ENCODE measurements at regions not wholly inside any gene's neighbourhood (a gene's known extent, or its start where the extent isn't known, plus 50 kb on each side); places are given as distances from the start of the nearest gene placed in this dataset.

DNA sequence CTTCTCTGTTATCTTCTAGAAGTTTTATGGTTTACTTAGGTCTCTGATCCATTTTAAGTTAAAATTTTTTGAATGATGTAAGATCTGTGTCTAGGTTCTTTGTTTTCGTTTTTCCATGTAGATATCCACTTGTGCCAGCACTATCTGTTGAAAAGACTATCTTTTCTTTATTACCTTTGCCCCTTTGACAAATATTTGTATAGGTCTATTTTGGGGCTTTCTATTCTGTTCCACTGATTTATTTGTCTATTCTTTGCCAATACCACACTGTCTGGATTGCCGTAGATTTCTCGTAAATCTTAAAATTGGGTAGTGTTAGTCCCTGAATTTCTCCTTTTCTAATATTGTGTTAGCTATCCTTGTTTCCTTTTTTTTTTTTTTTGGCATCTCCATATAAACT lies 71.4 kb upstream of the PDSS1 start:
- H2AK5ac ChIP-seq (ENCODE audit: low read depth, low read length): no peak overlapping the region
- in situ Hi-C loops (cut with MboI; ENCODE audit: low sequenced_read_pairs) (loop anchor here (5.0 kb wide), 1 partner anchor 691 kb away; no protein-coding TSS in a partner anchor), intact Hi-C loops (cut with micrococcal nuclease) (no loop called here), dilution Hi-C loops (cut with HindIII; ENCODE audit: low sequenced_read_pairs, unreplicated experiment) (no loop called here)
- no peak overlapping the region for H3K4ac ChIP-seq (ENCODE audit: low read depth, low read length)
- H3K4me3 ChIP-seq (ENCODE audit: insufficient read depth, low read depth, low read length): no peak overlapping the region
- no peaks in the 10 kb centered on the region for H3K79me1 ChIP-seq (ENCODE audit: low read depth in 1 of 2, low read length in 2 of 2)
- no peak overlapping the region for H4K91ac ChIP-seq (ENCODE audit: insufficient read depth, low read depth, low read length)
- H3K56ac ChIP-seq (ENCODE audit: extremely low read depth, insufficient read depth, low read length): no peak overlapping the region
- H3K27me3 ChIP-seq (ENCODE audit: control insufficient read depth, insufficient read depth, low read length): no peaks in the 10 kb centered on the region; the same call in 1 of the 2 replicates
- H3K9ac ChIP-seq (ENCODE audit: low read depth, low read length): no peak overlapping the region
- H4K20me1 ChIP-seq (ENCODE audit: insufficient read depth, low read length): no peaks in the 10 kb centered on the region
- H4K5ac ChIP-seq (ENCODE audit: low read depth, low read length): no peak overlapping the region
- H3K4me2 ChIP-seq (ENCODE audit: low read depth, low read length): no peak overlapping the region
- H2BK15ac ChIP-seq (ENCODE audit: low read depth, low read length): no peak overlapping the region
- H3K4me1 ChIP-seq (ENCODE audit: control insufficient read depth, insufficient read depth, low read length): no peaks in the 10 kb centered on the region
- CTCF ChIA-PET: no interaction called here
- DNase-seq (no peak), ATAC-seq (ENCODE audit: low read depth) (no peak)
- H3K9me1 ChIP-seq (ENCODE audit: insufficient read depth, low read length): no peaks in the 10 kb centered on the region
- no peak overlapping the region for H2AK9ac ChIP-seq (replicated peaks; ENCODE audit: low read depth, low read length, poor library complexity)
- H3K36me3 ChIP-seq (ENCODE audit: control insufficient read depth, insufficient read depth, low read length): no peaks in the 10 kb centered on the region
- no peak overlapping the region for H3K23ac ChIP-seq (ENCODE audit: low read depth, low read length)
- no peaks in the 10 kb centered on the region for H3K9me3 ChIP-seq (ENCODE audit: control insufficient read depth, insufficient read depth, low read length)
- no peak overlapping the region for H2BK120ac ChIP-seq (ENCODE audit: low read depth, low read length)
- no peak overlapping the region for H3K18ac ChIP-seq (ENCODE audit: low read depth, low read length)
- no peak overlapping the region for H2AFZ ChIP-seq (replicated peaks; ENCODE audit: low read length, poor library complexity)
- no peak overlapping the region for H4K8ac ChIP-seq (ENCODE audit: low read depth in 2 of 2, low read length in 2 of 2)
- WGBS, 2 experiments (ENCODE audit: extremely low coverage in 2 of 2, insufficient read length in 1 of 2): no CpG with 5 or more reads among the region's 3 CpGs
- H3K27ac ChIP-seq (ENCODE audit: insufficient read depth, low read length): no peak overlapping the region
- H3K14ac ChIP-seq (replicated peaks; ENCODE audit: low read depth, low read length): no peak overlapping the region
- H2BK5ac ChIP-seq (ENCODE audit: low read depth, low read length, poor library complexity, severe bottlenecking): no peak overlapping the region
- TF ChIP-seq SMC3 (IDR thresholded peaks at IDR 0.05; ENCODE audit: low read depth, low read length) (no peak), POLR2A (IDR thresholded peaks at IDR 0.05; ENCODE audit: low read depth, low read length) (no peak), MAZ (IDR thresholded peaks at IDR 0.05; ENCODE audit: borderline replicate concordance, low read depth, low read length) (no peak), CHD1 (IDR thresholded peaks at IDR 0.05; ENCODE audit: low read depth, low read length) (no peak)
- no peak overlapping the region for H2BK20ac ChIP-seq (ENCODE audit: low read depth, low read length)
- BruUV-seq (replicated peaks): no TSS peak
- POLR2A ChIA-PET (ENCODE audit: unreplicated experiment): no interaction called here
